ENCODE measurements at regions not wholly inside any gene's neighbourhood (a gene's known extent, or its start where the extent isn't known, plus 50 kb on each side); places are given as distances from the start of the nearest gene placed in this dataset.
"Not testable (repeated sequence)": the region's sequence is repeated elsewhere in the genome, so short reads cannot be mapped to it uniquely, and the experiment has no call there.

- TF ChIP-seq EZH2 (IDR thresholded peaks at IDR 0.05; ENCODE audit: borderline replicate concordance, low read depth, low read length, poor library complexity, severe bottlenecking): no peak
- no peak for TF ChIP-seq CTCF (conservative IDR thresholded peaks at IDR 0.05; ENCODE audit: low read depth, low read length)
- no TSS peak for BruUV-seq (replicated peaks)
- H3K36me3 ChIP-seq (ENCODE audit: insufficient read depth, low read length, poor library complexity, severe bottlenecking): no peaks in the 10 kb centered on the region
- ChIA-PET CTCF (no interaction called here), POLR2A (ENCODE audit: low non-redundant PET) (no interaction called here)
- DNase-seq (ENCODE audit: low spot score): no peak
- no peaks in the 10 kb centered on the region for H3K27me3 ChIP-seq (replicated peaks; ENCODE audit: insufficient read depth, low read depth, low read length, poor library complexity)
- intact Hi-C loops (cut with micrococcal nuclease; ENCODE audit: unreplicated experiment): no loop called here
- no peak overlapping the region for H3K27ac ChIP-seq (ENCODE audit: low read depth, low read length, poor library complexity, severe bottlenecking)
- H3K4me3 ChIP-seq (ENCODE audit: low read depth, low read length, poor library complexity, severe bottlenecking): no peak overlapping the region
- H3K9me3 ChIP-seq (ENCODE audit: low read depth, low read length, poor library complexity, severe bottlenecking): no peaks in the 10 kb centered on the region
- H3K4me1 ChIP-seq (ENCODE audit: insufficient read depth, low read length, poor library complexity, severe bottlenecking): no peaks in the 10 kb centered on the region
Measured at GRCh38 chr3:166263460-166263859, 426.2 kb upstream of the BCHE start.

GRCh38 chr3:166258293-166258850 is 421.1 kb upstream of the BCHE start:
- H3K36me3 ChIP-seq (ENCODE audit: insufficient read depth, low read length, poor library complexity, severe bottlenecking); H3K27me3 ChIP-seq (replicated peaks; ENCODE audit: insufficient read depth, low read depth, low read length, poor library complexity); H3K9me3 ChIP-seq (ENCODE audit: low read depth, low read length, poor library complexity, severe bottlenecking); POLR2A ChIA-PET (ENCODE audit: low non-redundant PET); BruUV-seq (replicated peaks); intact Hi-C loops (cut with micrococcal nuclease; ENCODE audit: unreplicated experiment); H3K4me3 ChIP-seq (ENCODE audit: low read depth, low read length, poor library complexity, severe bottlenecking); CTCF ChIA-PET; DNase-seq (ENCODE audit: low spot score); H3K4me1 ChIP-seq (ENCODE audit: insufficient read depth, low read length, poor library complexity, severe bottlenecking); H3K27ac ChIP-seq (ENCODE audit: low read depth, low read length, poor library complexity, severe bottlenecking): not testable (repeated sequence)

- BruUV-seq (replicated peaks): no TSS peak
- intact Hi-C loops (cut with micrococcal nuclease; ENCODE audit: unreplicated experiment): no loop called here
- no peak for DNase-seq (ENCODE audit: low spot score)
- Histone ChIP-seq H3K27me3 (replicated peaks; ENCODE audit: insufficient read depth, low read depth, low read length, poor library complexity) (no peaks in the 10 kb centered on the region), H3K9me3 (ENCODE audit: low read depth, low read length, poor library complexity, severe bottlenecking) (no peaks in the 10 kb centered on the region), H3K4me1 (ENCODE audit: insufficient read depth, low read length, poor library complexity, severe bottlenecking) (no peaks in the 10 kb centered on the region), H3K27ac (ENCODE audit: low read depth, low read length, poor library complexity, severe bottlenecking) (no peak overlapping the region), H3K4me3 (ENCODE audit: low read depth, low read length, poor library complexity, severe bottlenecking) (no peak overlapping the region), H3K36me3 (ENCODE audit: insufficient read depth, low read length, poor library complexity, severe bottlenecking) (no peaks in the 10 kb centered on the region)
- POLR2A ChIA-PET (ENCODE audit: low non-redundant PET): no interaction called here
- TF ChIP-seq EZH2 (IDR thresholded peaks at IDR 0.05; ENCODE audit: borderline replicate concordance, low read depth, low read length, poor library complexity, severe bottlenecking): no peak
- no peak for TF ChIP-seq CTCF (conservative IDR thresholded peaks at IDR 0.05; ENCODE audit: low read depth, low read length)
- CTCF ChIA-PET: no interaction called here
Measured at GRCh38 chr3:166257715-166258114, 420.5 kb upstream of the BCHE start.

GRCh38 chr3:166248784-166249183 is 411.6 kb upstream of the BCHE start:
- Histone ChIP-seq H3K27ac (ENCODE audit: low read depth, low read length, poor library complexity, severe bottlenecking) (no peak overlapping the region), H3K9me3 (ENCODE audit: low read depth, low read length, poor library complexity, severe bottlenecking) (no peaks in the 10 kb centered on the region), H3K36me3 (ENCODE audit: insufficient read depth, low read length, poor library complexity, severe bottlenecking) (no peaks in the 10 kb centered on the region), H3K4me3 (ENCODE audit: low read depth, low read length, poor library complexity, severe bottlenecking) (no peak overlapping the region), H3K27me3 (replicated peaks; ENCODE audit: insufficient read depth, low read depth, low read length, poor library complexity) (no peaks in the 10 kb centered on the region), H3K4me1 (ENCODE audit: insufficient read depth, low read length, poor library complexity, severe bottlenecking) (no peaks in the 10 kb centered on the region)
- intact Hi-C loops (cut with micrococcal nuclease; ENCODE audit: unreplicated experiment): no loop called here
- TF ChIP-seq EZH2 (IDR thresholded peaks at IDR 0.05; ENCODE audit: borderline replicate concordance, low read depth, low read length, poor library complexity, severe bottlenecking): no peak
- no peak for TF ChIP-seq CTCF (conservative IDR thresholded peaks at IDR 0.05; ENCODE audit: low read depth, low read length)
- no peak for DNase-seq (ENCODE audit: low spot score)
- ChIA-PET POLR2A (ENCODE audit: low non-redundant PET) (no interaction called here), CTCF (no interaction called here)
- BruUV-seq (replicated peaks): no TSS peak

Data from A673 (cell line).